Peyer's patch (tissue), 4 donors: ENCODE measurements at regions not wholly inside any gene's neighbourhood (a gene's known extent, or its start where the extent isn't known, plus 50 kb on each side); places are given as distances from the start of the nearest gene placed in this dataset.

Experiments
- DNase-seq, 3 donors: peaks; one replicate each; pipeline ENCODE4 v3.0.0-alpha.2; 2017 to 2019
- H3K27ac ChIP-seq, 4 donors: fragments of 200-600 bp; sonication (generic); one replicate each; pipeline ENCODE4 v1.5.1; 2016 to 2019
- H3K27me3 ChIP-seq, 2 donors: fragments of 200-600 bp; sonication (generic); one replicate each; pipeline ENCODE4 v1.5.1; 2019
- H3K36me3 ChIP-seq, 3 donors: fragments of 200-600 bp; sonication (generic); one replicate each; pipeline ENCODE4 v1.5.1; 2016 to 2019
- H3K4me1 ChIP-seq, 4 donors: fragments of 200-600 bp; sonication (generic); one replicate each; pipeline ENCODE4 v1.5.1; 2016 to 2019
- H3K4me3 ChIP-seq, 4 donors: fragments of 200-600 bp; sonication (generic); 1 replicate in 3 of 4; 2 replicates in 1 of 4; pipeline ENCODE4 v1.5.1; 2016 to 2019; ENCODE audit warnings: mild to moderate bottlenecking in 1 of 4
- H3K9me3 ChIP-seq, 4 donors: fragments of 200-600 bp; sonication (generic); one replicate each; pipeline ENCODE4 v1.5.1; 2016 to 2019; ENCODE audit warnings: mild to moderate bottlenecking in 1 of 4
- POLR2A ChIP-seq, 2 donors: fragments of 450-650 bp; IDR thresholded peaks; one replicate each; pipeline ENCODE4 v1.5.1; 2017; ENCODE audit warnings: antibody characterized with exemption in 2 of 2, mild to moderate bottlenecking in 2 of 2, moderate library complexity in 2 of 2
- TF ChIP-seq, protein P1 (sequence below), 6 experiments: fragments of 450-650 bp in 4 of 6; fragments of 200-600 bp in 2 of 6; sonication (generic) in 1 of 6; IDR thresholded peaks; one replicate each; pipeline ENCODE4 v1.5.1; 2017 to 2019; ENCODE audit warnings: antibody characterized with exemption in 6 of 6, mild to moderate bottlenecking in 3 of 6, moderate library complexity in 1 of 6

DNA sequence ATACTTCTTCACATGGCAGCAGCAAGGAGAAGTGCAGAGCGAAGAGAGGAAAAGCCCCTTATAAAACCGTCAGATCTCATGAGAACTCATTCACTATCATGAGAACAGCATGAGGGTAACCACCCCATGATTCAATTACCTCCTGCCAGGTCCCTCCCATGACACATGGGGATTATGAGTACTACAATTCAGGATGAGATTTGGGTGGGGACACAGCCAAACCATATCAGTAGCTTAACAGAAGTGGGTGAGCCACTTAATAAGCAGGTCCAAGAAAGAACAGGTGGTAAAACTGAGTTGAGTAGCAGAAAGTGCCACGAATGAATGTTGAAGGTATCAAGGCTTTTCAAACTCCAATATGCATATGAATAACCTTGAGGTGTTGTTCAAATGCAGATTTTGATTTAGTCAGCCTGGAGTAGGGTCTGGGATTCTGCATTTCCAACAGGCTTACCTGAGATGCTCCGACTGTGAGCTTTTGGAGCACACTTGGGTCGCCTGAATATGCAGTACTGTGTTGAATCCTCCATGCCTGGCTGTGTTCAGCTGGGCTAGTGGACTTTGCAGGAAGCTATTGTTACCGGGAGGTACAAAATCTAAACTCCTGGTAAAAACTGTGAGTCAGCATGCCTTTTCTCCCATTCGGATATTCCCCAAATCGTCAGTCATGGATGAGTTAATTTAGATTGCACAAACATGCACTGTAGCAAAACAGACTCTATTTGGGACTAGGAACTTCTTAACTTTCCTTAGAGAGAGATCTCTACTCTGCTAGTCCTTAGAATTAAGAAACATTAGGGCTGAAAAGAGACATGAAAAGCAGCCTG, 69.0 kb upstream of the PRKCQ start:
- Histone ChIP-seq H3K4me3 (no peak overlapping the region), H3K4me1 (no peaks in the 10 kb centered on the region), H3K36me3 (no peaks in the 10 kb centered on the region), H3K9me3 (no peaks in the 10 kb centered on the region), H3K27me3 (no peaks in the 10 kb centered on the region), H3K27ac (no peak overlapping the region)
- no peak for TF ChIP-seq POLR2A (IDR thresholded peaks at IDR 0.05)
- TF ChIP-seq, protein P1, sequence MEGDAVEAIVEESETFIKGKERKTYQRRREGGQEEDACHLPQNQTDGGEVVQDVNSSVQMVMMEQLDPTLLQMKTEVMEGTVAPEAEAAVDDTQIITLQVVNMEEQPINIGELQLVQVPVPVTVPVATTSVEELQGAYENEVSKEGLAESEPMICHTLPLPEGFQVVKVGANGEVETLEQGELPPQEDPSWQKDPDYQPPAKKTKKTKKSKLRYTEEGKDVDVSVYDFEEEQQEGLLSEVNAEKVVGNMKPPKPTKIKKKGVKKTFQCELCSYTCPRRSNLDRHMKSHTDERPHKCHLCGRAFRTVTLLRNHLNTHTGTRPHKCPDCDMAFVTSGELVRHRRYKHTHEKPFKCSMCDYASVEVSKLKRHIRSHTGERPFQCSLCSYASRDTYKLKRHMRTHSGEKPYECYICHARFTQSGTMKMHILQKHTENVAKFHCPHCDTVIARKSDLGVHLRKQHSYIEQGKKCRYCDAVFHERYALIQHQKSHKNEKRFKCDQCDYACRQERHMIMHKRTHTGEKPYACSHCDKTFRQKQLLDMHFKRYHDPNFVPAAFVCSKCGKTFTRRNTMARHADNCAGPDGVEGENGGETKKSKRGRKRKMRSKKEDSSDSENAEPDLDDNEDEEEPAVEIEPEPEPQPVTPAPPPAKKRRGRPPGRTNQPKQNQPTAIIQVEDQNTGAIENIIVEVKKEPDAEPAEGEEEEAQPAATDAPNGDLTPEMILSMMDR (IDR thresholded peaks at IDR 0.05), result no peak
- DNase-seq, result no peak

DNA sequence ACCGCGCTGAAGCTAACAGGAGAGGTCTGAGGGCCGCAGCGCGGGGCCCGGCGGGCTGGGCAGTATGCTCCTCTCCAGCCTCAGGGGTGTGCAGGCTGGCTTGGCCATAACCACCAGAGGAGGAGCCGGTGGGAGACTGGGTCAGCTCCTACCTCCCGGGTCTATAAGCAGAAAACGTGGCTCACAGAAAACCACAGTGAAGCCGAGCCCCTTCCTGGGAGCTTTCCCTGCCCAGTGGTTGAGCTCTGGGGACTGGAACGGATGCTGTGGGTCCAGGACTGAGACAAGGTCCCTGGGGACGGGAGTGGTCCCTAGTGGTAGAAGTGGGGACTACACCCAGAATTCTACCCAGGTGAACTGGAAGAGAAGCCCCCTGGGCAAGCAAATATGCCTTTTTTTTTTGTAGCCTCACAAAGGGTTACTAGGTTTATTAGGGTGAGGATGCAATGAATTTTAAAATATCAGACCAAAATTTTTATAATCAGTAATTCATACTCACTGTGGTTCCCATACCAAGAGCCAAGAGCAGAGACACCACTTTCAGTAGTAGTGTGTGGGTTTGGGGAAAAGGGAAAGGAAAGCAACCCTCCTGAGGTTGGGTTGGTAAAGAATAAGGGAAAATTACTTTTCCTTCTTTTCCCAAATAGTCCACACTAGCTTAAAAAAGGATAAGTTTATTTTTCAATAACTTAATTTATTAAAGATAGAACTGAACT, 67.9 kb upstream of the PRKCQ start:
- Histone ChIP-seq H3K4me1 (no peaks in the 10 kb centered on the region), H3K36me3 (no peaks in the 10 kb centered on the region), H3K9me3 (no peaks in the 10 kb centered on the region), H3K4me3 (no peak overlapping the region), H3K27me3 (no peaks in the 10 kb centered on the region), H3K27ac (no peak overlapping the region)
- TF ChIP-seq, protein P1 (IDR thresholded peaks at IDR 0.05), result peak; percentile 14 to 60 (median 52)
- no peak for TF ChIP-seq POLR2A (IDR thresholded peaks at IDR 0.05)
- DNase-seq, result peak in 2 of 3 donors; percentile 39 to 71

DNA sequence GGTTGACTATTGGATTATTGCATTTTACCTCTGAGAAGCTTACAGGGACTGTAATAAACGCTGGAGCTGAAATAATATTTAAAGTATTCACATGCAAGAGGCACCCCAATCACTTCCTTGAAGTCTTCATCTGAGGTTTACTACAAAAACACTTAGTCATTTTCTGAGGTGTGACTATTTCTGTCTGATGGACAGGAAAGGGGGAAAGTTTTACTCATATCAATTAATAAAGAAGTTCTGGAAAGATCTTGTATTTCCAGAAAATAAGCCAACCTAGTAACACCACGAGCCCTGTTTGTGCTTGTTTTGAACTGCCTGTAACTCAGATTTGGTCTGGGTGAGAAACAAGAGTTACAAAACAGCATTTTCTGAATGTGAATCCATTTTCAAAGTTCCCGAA, 63.9 kb upstream of the PRKCQ start:
- Histone ChIP-seq H3K27ac (no peak overlapping the region), H3K9me3 (no peaks in the 10 kb centered on the region), H3K4me1 (no peaks in the 10 kb centered on the region), H3K27me3 (no peaks in the 10 kb centered on the region), H3K4me3 (no peak overlapping the region), H3K36me3 (no peaks in the 10 kb centered on the region)
- TF ChIP-seq, protein P1 (IDR thresholded peaks at IDR 0.05), result no peak
- no peak for TF ChIP-seq POLR2A (IDR thresholded peaks at IDR 0.05)
- no peak for DNase-seq

DNA sequence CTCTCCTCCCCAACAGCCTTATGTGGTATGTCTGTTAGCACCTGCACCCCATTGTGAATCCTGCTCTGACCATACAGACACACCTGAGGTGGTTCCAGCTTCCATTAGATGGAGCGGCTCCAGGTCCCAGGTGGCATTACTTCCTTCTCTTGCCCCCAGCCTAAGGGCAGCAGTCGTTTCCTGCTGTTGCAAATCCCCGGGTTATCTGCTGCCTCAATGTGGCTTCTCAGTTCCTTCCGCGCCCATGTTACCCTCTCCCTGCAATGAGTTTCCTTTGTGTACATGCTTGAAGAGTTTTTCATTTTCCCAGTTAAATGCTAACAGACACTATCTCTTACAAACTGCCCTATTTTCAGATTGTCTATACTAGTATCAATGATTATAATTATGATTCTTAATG, 62.8 kb upstream of the PRKCQ start:
- no peak for TF ChIP-seq POLR2A (IDR thresholded peaks at IDR 0.05)
- TF ChIP-seq, protein P1 (IDR thresholded peaks at IDR 0.05), result no peak

DNA sequence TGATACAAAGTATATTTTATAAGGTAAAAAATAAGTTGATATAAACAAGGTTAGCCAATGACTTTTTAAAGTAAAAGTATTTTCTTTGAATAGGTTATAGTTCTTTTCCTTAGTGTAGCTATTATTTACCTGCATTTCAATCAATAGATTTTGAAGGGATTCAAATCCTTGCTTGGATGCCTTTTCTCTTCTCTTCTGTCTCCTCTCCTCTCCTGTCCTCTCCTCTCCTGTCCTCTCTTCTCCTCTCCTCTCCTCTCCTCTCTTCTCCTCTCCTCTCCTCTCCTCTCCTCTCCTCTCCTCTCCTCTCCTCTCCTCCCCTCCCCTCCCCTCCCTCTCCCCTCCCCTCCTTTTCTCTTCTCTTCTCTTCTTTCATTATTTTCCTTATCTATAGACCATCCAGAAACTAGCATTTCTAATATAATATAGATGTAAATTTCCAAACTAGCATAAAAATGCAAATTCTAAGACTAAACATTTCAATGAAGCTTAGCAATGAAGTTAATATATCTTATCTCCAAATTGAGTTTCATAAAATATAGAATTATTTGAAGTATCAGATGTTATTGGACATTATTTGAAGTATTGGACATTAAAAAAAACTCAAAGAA, 60.5 kb upstream of the PRKCQ start:
- no peaks in the 10 kb centered on the region for H3K9me3 ChIP-seq
- TF ChIP-seq, protein P1 (IDR thresholded peaks at IDR 0.05), result no peak
- no peak for TF ChIP-seq POLR2A (IDR thresholded peaks at IDR 0.05)
- no peaks in the 10 kb centered on the region for H3K36me3 ChIP-seq
- DNase-seq, result no peak
- no peaks in the 10 kb centered on the region for H3K4me1 ChIP-seq
- no peak overlapping the region for H3K27ac ChIP-seq
- H3K4me3 ChIP-seq, result no peak overlapping the region
- H3K27me3 ChIP-seq, result no peaks in the 10 kb centered on the region

More for the DNA sequence above, 62.8 kb upstream of the PRKCQ start:
- Histone ChIP-seq H3K27ac (no peak overlapping the region), H3K27me3 (no peaks in the 10 kb centered on the region), H3K4me1 (no peaks in the 10 kb centered on the region), H3K9me3 (no peaks in the 10 kb centered on the region), H3K4me3 (no peak overlapping the region), H3K36me3 (no peaks in the 10 kb centered on the region)
- no peak for DNase-seq
